Mammary epithelial cell (primary cell): ENCODE measurements at regions not wholly inside any gene's neighbourhood (a gene's known extent, or its start where the extent isn't known, plus 50 kb on each side); places are given as distances from the start of the nearest gene placed in this dataset.

ENCODE experiments used
- EZH2 ChIP-seq: IDR thresholded peaks from 2 replicates; pipeline ENCODE4 v1.6.1; 2012; ENCODE audit warnings: low read length, inconsistent platforms, borderline replicate concordance
- TF ChIP-seq, protein P1 (sequence below), 2 donors: IDR thresholded peaks in 1 of 2; conservative IDR thresholded peaks in 1 of 2; 2 replicates each; pipeline ENCODE4 v1.5.1; 2011 to 2012; ENCODE audit warnings: inconsistent platforms in 2 of 2, low read length in 2 of 2, mild to moderate bottlenecking in 2 of 2, control low read depth in 1 of 2, low read depth in 1 of 2; ENCODE audit not compliant: insufficient read depth in 1 of 2; ENCODE audit errors: extremely low read depth in 1 of 2

DNA sequence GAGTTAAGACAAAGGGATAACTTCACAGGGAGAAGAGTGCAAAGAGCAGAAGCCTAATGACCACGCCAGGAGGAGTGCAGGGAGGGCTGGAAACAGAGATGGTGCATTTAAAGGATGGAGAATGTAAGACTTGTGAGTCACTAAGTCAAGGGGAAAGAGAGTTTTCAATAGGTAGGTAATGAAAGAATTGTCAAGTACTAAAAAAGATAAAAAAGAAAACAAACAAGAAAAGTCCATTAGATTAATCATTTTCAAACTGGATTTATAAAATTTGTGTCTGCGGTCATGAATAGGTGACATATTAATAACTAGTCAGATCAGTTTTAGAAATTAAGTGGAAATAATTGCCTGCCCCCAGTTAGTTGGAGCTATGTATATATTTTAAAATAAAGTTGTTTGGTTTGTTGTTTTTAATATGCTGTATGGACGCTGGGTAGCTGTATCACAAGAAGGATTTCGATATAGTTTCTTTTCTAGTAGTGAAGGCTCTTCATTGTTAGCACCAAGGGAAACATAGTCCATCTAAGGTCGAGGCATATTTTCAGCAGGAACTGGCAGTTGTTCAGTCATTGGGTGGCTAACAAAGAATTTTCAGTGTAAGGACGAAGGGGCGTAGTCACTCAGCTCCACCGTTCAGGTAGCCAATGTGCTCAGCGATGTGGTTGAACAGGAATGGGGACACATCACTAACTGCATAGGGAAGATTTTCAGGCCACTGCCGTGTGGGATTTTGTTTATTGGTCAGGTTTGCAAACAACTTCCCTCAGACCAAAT, 203.0 kb downstream of the TGFB2 start:
- TF ChIP-seq, protein P1, sequence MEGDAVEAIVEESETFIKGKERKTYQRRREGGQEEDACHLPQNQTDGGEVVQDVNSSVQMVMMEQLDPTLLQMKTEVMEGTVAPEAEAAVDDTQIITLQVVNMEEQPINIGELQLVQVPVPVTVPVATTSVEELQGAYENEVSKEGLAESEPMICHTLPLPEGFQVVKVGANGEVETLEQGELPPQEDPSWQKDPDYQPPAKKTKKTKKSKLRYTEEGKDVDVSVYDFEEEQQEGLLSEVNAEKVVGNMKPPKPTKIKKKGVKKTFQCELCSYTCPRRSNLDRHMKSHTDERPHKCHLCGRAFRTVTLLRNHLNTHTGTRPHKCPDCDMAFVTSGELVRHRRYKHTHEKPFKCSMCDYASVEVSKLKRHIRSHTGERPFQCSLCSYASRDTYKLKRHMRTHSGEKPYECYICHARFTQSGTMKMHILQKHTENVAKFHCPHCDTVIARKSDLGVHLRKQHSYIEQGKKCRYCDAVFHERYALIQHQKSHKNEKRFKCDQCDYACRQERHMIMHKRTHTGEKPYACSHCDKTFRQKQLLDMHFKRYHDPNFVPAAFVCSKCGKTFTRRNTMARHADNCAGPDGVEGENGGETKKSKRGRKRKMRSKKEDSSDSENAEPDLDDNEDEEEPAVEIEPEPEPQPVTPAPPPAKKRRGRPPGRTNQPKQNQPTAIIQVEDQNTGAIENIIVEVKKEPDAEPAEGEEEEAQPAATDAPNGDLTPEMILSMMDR (conservative IDR thresholded peaks at IDR 0.05 in 1 of 2, IDR thresholded peaks at IDR 0.05 in 1 of 2; ENCODE audit: extremely low read depth in 1 of 2, insufficient read depth in 1 of 2, low read depth in 1 of 2, low read length in 2 of 2) = no peak
- TF ChIP-seq EZH2 = no peak
